Omental fat pad (tissue), 3 donors: ENCODE measurements at regions not wholly inside any gene's neighbourhood (a gene's known extent, or its start where the extent isn't known, plus 50 kb on each side); places are given as distances from the start of the nearest gene placed in this dataset.

Source experiments
- ATAC-seq: fragments of 150-250 bp; one replicate; pipeline ENCODE4 v1.9.1; 2016; ENCODE audit warnings: mild to moderate bottlenecking, moderate library complexity; ENCODE audit not compliant: low FRiP score
- DNase-seq: peaks from one replicate; pipeline ENCODE4 v3.0.0-alpha.2; 2019; ENCODE audit warnings: low spot score
- TF ChIP-seq, protein P1 (sequence below), 3 donors: fragments of 450-650 bp; IDR thresholded peaks; one replicate each; pipeline ENCODE4 v1.5.1; 2016 to 2017; ENCODE audit warnings: antibody characterized with exemption in 3 of 3, mild to moderate bottlenecking in 3 of 3, moderate library complexity in 2 of 3

GRCh38 chr5:67283275-67283987 lies 86.8 kb upstream of the CD180 start:
- TF ChIP-seq, protein P1, sequence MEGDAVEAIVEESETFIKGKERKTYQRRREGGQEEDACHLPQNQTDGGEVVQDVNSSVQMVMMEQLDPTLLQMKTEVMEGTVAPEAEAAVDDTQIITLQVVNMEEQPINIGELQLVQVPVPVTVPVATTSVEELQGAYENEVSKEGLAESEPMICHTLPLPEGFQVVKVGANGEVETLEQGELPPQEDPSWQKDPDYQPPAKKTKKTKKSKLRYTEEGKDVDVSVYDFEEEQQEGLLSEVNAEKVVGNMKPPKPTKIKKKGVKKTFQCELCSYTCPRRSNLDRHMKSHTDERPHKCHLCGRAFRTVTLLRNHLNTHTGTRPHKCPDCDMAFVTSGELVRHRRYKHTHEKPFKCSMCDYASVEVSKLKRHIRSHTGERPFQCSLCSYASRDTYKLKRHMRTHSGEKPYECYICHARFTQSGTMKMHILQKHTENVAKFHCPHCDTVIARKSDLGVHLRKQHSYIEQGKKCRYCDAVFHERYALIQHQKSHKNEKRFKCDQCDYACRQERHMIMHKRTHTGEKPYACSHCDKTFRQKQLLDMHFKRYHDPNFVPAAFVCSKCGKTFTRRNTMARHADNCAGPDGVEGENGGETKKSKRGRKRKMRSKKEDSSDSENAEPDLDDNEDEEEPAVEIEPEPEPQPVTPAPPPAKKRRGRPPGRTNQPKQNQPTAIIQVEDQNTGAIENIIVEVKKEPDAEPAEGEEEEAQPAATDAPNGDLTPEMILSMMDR (IDR thresholded peaks at IDR 0.05) = no peak
- ATAC-seq (no peak), DNase-seq (no peak)

DNA sequence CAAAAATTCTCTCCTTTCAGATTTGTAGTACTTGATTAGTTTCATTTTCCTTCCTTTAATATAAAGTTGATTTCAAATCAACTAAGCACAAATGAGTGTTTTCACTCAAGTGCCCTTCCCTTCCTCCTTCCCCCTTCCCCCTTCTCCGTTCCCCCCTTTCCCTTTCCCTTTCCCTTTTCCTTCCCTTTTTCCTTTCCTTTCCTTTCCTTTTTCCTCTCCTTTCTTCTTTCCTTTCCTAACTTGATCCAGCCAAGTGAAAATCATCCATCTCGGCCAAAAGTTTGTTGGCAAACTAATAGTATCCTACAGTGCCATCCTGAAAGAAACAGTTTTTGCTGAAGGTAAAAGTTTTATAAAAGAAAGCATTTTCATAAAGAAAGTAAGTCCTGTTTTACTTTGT lies 85.3 kb upstream of the CD180 start:
- no peak for ATAC-seq
- DNase-seq = no peak
- TF ChIP-seq, protein P1 (IDR thresholded peaks at IDR 0.05) = no peak

DNA sequence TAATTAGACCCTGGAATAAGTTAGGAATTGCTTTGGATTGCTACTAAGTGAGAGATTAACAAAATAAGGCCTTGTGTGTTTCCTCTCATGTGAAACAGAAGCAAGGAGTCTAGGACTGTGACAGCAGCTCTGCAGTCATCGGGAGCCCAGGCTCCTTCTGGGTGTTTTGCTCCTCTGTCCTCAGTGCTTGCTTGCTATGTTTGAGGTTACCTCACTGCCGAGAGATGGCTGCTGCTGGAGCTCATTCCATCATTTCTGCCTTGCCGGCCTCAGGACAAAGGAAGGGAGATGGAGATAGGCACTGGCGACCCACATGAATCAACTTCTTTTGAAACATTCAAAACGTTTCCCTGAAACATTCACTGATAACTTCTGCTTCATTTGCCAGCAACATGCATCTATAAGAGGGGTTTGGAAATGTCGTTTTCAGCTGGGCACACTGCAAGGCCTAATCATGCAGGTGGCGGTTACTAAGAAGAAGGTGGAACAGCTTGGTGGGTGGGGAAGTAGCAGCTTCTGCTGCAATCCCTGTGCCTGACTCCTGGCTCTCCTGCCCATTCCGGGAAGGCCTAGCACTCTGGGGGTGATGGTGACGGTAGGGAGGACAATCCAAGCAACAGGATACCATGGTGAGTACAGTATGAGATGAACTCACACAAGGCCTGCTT lies 77.2 kb upstream of the CD180 start:
- ATAC-seq (no peak), DNase-seq (no peak)
- TF ChIP-seq, protein P1 (IDR thresholded peaks at IDR 0.05) = no peak

- TF ChIP-seq, protein P1 (IDR thresholded peaks at IDR 0.05) = no peak
- no peak for ATAC-seq
- DNase-seq = no peak
These were observed 76.0 kb upstream of the CD180 start for GRCh38 chr5:67272453-67273130.

DNA sequence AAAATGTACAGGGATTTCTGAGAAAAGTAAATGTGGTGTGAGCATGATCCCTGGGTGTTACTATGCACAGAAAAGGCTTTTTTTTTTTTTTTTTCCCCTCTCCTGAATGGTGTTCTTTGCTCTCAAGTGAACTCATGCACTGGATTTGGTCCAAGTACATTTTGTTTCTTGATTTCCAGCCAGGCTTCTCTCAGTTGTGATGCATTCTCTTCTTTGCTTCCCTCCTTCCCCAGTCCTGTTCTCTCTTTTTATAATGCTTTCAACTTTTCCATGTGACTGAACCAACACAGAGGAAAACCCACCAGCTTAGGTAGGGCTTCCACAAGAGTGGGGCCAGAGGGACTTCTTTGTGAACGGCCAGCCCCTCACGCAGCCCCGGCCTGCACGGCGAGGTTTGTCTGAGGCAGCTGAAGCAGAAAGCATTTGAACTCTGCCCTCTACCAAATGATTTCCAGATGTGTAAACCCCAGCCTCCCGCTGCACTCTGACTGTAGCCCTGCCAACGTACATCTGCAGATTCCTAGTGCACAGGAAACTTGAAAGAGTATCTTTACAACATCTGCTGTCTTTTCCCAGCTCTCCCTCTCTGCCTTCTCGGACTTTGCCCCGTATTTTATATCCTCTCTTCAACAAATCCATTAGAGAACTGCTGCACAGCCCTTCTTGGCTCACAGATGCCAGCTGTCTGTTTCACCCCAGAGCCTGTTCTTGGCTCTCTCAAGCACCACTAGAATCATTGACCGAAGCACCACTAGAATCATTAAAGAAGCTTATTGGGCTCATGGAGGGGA lies 71.8 kb upstream of the CD180 start:
- DNase-seq = no peak
- peak; percentile 77 for ATAC-seq
- TF ChIP-seq, protein P1 (IDR thresholded peaks at IDR 0.05) = no peak

DNA sequence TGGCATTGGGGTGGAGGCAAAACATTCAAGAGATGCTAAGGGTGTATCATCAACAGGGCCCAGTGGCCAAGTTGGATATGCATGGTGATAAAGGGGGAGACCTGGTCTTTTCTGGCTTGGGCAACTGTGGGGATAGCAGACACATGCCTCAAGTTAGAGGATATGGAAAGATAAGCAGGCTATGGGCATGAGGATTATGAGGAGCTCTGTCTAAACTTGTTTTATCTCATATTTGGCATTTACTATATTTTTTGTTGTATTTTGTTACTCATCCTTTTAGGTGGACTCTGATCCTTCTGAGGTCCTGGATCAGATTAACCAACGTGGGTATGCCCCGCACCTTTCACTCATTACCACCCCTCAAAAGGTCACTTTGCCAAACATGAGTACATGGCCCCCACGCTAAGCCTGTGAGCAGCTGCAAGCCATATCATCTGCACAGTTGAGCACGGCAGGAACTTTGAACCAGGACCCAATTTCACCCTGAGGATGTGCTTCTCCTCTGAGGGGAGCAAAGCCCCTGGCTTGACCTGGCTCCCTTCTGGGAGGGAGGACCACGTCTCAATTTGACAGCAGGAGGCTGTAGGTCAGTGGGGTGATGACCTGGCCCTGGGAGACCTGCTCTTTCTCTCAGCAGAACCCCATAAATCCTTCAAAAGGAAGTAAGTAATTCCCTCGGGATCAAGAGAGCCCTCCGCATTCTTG lies 71.1 kb upstream of the CD180 start:
- ATAC-seq = peak; percentile 52
- TF ChIP-seq, protein P1 (IDR thresholded peaks at IDR 0.05) = no peak
- no peak for DNase-seq
